ENCODE measurements at regions not wholly inside any gene's neighbourhood (a gene's known extent, or its start where the extent isn't known, plus 50 kb on each side); places are given as distances from the start of the nearest gene placed in this dataset.

- Histone ChIP-seq H3K27ac (ENCODE audit: low read depth, low read length, severe bottlenecking) (no peak overlapping the region), H3K9me3 (ENCODE audit: control insufficient read depth, low read length) (no peaks in the 10 kb centered on the region), H3K4me1 (ENCODE audit: control insufficient read depth, insufficient read depth, low read length, poor library complexity, severe bottlenecking) (no peaks in the 10 kb centered on the region), H3K4me3 (ENCODE audit: extremely low read depth, insufficient read depth, low read length, poor library complexity, severe bottlenecking) (no peak overlapping the region), H3K36me3 (ENCODE audit: control insufficient read depth, insufficient read depth, low read length) (no peaks in the 10 kb centered on the region)
- WGBS, 2 experiments (ENCODE audit: insufficient coverage in 2 of 2), result 88 to 94% methylated on average over 2 to 3 of the region's 3 CpGs
Measured at GRCh38 chr14:27049701-27050100, 451.9 kb upstream of the NOVA1 start.

GRCh38 chr14:27050208-27050607 is 452.4 kb upstream of the NOVA1 start:
- no peak overlapping the region for H3K4me3 ChIP-seq (ENCODE audit: extremely low read depth, insufficient read depth, low read length, poor library complexity, severe bottlenecking)
- H3K27ac ChIP-seq (ENCODE audit: low read depth, low read length, severe bottlenecking), result no peak overlapping the region
- no peaks in the 10 kb centered on the region for H3K4me1 ChIP-seq (ENCODE audit: control insufficient read depth, insufficient read depth, low read length, poor library complexity, severe bottlenecking)
- H3K9me3 ChIP-seq (ENCODE audit: control insufficient read depth, low read length), result no peaks in the 10 kb centered on the region
- H3K36me3 ChIP-seq (ENCODE audit: control insufficient read depth, insufficient read depth, low read length), result no peaks in the 10 kb centered on the region

- H3K4me3 ChIP-seq (ENCODE audit: extremely low read depth, insufficient read depth, low read length, poor library complexity, severe bottlenecking), result no peak overlapping the region
- 100% methylated on average over 1 of the region's 1 CpG; no CpG with 5 or more reads in 1 of the 2 experiments for WGBS, 2 experiments (ENCODE audit: insufficient coverage in 2 of 2)
- no peaks in the 10 kb centered on the region for H3K4me1 ChIP-seq (ENCODE audit: control insufficient read depth, insufficient read depth, low read length, poor library complexity, severe bottlenecking)
- no peak overlapping the region for H3K27ac ChIP-seq (ENCODE audit: low read depth, low read length, severe bottlenecking)
- H3K36me3 ChIP-seq (ENCODE audit: control insufficient read depth, insufficient read depth, low read length), result no peaks in the 10 kb centered on the region
- no peaks in the 10 kb centered on the region for H3K9me3 ChIP-seq (ENCODE audit: control insufficient read depth, low read length)
Measured at GRCh38 chr14:27056586-27056985, 458.8 kb upstream of the NOVA1 start.

GRCh38 chr14:27061299-27061698 is 463.5 kb upstream of the NOVA1 start:
- H3K4me1 ChIP-seq (ENCODE audit: control insufficient read depth, insufficient read depth, low read length, poor library complexity, severe bottlenecking), result no peaks in the 10 kb centered on the region
- no peak overlapping the region for H3K4me3 ChIP-seq (ENCODE audit: extremely low read depth, insufficient read depth, low read length, poor library complexity, severe bottlenecking)
- no peaks in the 10 kb centered on the region for H3K36me3 ChIP-seq (ENCODE audit: control insufficient read depth, insufficient read depth, low read length)
- no CpG with 5 or more reads among the region's 2 CpGs for WGBS, 2 experiments (ENCODE audit: insufficient coverage in 2 of 2)
- no peaks in the 10 kb centered on the region for H3K9me3 ChIP-seq (ENCODE audit: control insufficient read depth, low read length)
- H3K27ac ChIP-seq (ENCODE audit: low read depth, low read length, severe bottlenecking), result no peak overlapping the region

GRCh38 chr14:27063959-27064358 is 466.1 kb upstream of the NOVA1 start:
- H3K9me3 ChIP-seq (ENCODE audit: control insufficient read depth, low read length), result no peaks in the 10 kb centered on the region
- H3K27ac ChIP-seq (ENCODE audit: low read depth, low read length, severe bottlenecking), result no peak overlapping the region
- no peaks in the 10 kb centered on the region for H3K36me3 ChIP-seq (ENCODE audit: control insufficient read depth, insufficient read depth, low read length)
- H3K4me1 ChIP-seq (ENCODE audit: control insufficient read depth, insufficient read depth, low read length, poor library complexity, severe bottlenecking), result no peaks in the 10 kb centered on the region
- H3K4me3 ChIP-seq (ENCODE audit: extremely low read depth, insufficient read depth, low read length, poor library complexity, severe bottlenecking), result no peak overlapping the region

- WGBS, 2 experiments (ENCODE audit: insufficient coverage in 2 of 2), result 80% methylated on average over 1 of the region's 2 CpGs; no CpG with 5 or more reads in 1 of the 2 experiments
- no peak overlapping the region for H3K4me3 ChIP-seq (ENCODE audit: extremely low read depth, insufficient read depth, low read length, poor library complexity, severe bottlenecking)
- H3K4me1 ChIP-seq (ENCODE audit: control insufficient read depth, insufficient read depth, low read length, poor library complexity, severe bottlenecking), result no peaks in the 10 kb centered on the region
- no peak overlapping the region for H3K27ac ChIP-seq (ENCODE audit: low read depth, low read length, severe bottlenecking)
- no peaks in the 10 kb centered on the region for H3K9me3 ChIP-seq (ENCODE audit: control insufficient read depth, low read length)
- H3K36me3 ChIP-seq (ENCODE audit: control insufficient read depth, insufficient read depth, low read length), result no peaks in the 10 kb centered on the region
Measured at GRCh38 chr14:27065886-27066285, 468.1 kb upstream of the NOVA1 start.

GRCh38 chr14:27067961-27068360 is 470.1 kb upstream of the NOVA1 start:
- Histone ChIP-seq H3K36me3 (ENCODE audit: control insufficient read depth, insufficient read depth, low read length) (no peaks in the 10 kb centered on the region), H3K9me3 (ENCODE audit: control insufficient read depth, low read length) (no peaks in the 10 kb centered on the region), H3K27ac (ENCODE audit: low read depth, low read length, severe bottlenecking) (no peak overlapping the region), H3K4me1 (ENCODE audit: control insufficient read depth, insufficient read depth, low read length, poor library complexity, severe bottlenecking) (no peaks in the 10 kb centered on the region), H3K4me3 (ENCODE audit: extremely low read depth, insufficient read depth, low read length, poor library complexity, severe bottlenecking) (no peak overlapping the region)
- 85% methylated on average over 2 of the region's 2 CpGs; no CpG with 5 or more reads in 1 of the 2 experiments for WGBS, 2 experiments (ENCODE audit: insufficient coverage in 2 of 2)

GRCh38 chr14:27072589-27072988 is 474.8 kb upstream of the NOVA1 start:
- Histone ChIP-seq H3K36me3 (ENCODE audit: control insufficient read depth, insufficient read depth, low read length) (no peaks in the 10 kb centered on the region), H3K9me3 (ENCODE audit: control insufficient read depth, low read length) (no peaks in the 10 kb centered on the region), H3K27ac (ENCODE audit: low read depth, low read length, severe bottlenecking) (no peak overlapping the region), H3K4me3 (ENCODE audit: extremely low read depth, insufficient read depth, low read length, poor library complexity, severe bottlenecking) (no peak overlapping the region), H3K4me1 (ENCODE audit: control insufficient read depth, insufficient read depth, low read length, poor library complexity, severe bottlenecking) (no peaks in the 10 kb centered on the region)
- 82 to 94% methylated on average over 2 of the region's 5 CpGs for WGBS, 2 experiments (ENCODE audit: insufficient coverage in 2 of 2)

- H3K4me3 ChIP-seq (ENCODE audit: extremely low read depth, insufficient read depth, low read length, poor library complexity, severe bottlenecking), result no peak overlapping the region
- no peaks in the 10 kb centered on the region for H3K4me1 ChIP-seq (ENCODE audit: control insufficient read depth, insufficient read depth, low read length, poor library complexity, severe bottlenecking)
- no peaks in the 10 kb centered on the region for H3K36me3 ChIP-seq (ENCODE audit: control insufficient read depth, insufficient read depth, low read length)
- 100% methylated on average over 1 of the region's 1 CpG; no CpG with 5 or more reads in 1 of the 2 experiments for WGBS, 2 experiments (ENCODE audit: insufficient coverage in 2 of 2)
- H3K27ac ChIP-seq (ENCODE audit: low read depth, low read length, severe bottlenecking), result no peak overlapping the region
- H3K9me3 ChIP-seq (ENCODE audit: control insufficient read depth, low read length), result no peaks in the 10 kb centered on the region
Measured at GRCh38 chr14:27075503-27075902, 477.7 kb upstream of the NOVA1 start.

- H3K27ac ChIP-seq (ENCODE audit: low read depth, low read length, severe bottlenecking), result no peak overlapping the region
- H3K36me3 ChIP-seq (ENCODE audit: control insufficient read depth, insufficient read depth, low read length), result no peaks in the 10 kb centered on the region
- WGBS, 2 experiments (ENCODE audit: insufficient coverage in 2 of 2), result 67 to 100% methylated on average over 1 of the region's 1 CpG
- no peaks in the 10 kb centered on the region for H3K9me3 ChIP-seq (ENCODE audit: control insufficient read depth, low read length)
- no peak overlapping the region for H3K4me3 ChIP-seq (ENCODE audit: extremely low read depth, insufficient read depth, low read length, poor library complexity, severe bottlenecking)
- no peaks in the 10 kb centered on the region for H3K4me1 ChIP-seq (ENCODE audit: control insufficient read depth, insufficient read depth, low read length, poor library complexity, severe bottlenecking)
Measured at GRCh38 chr14:27077214-27077613, 479.4 kb upstream of the NOVA1 start.

GRCh38 chr14:27077710-27078109 is 479.9 kb upstream of the NOVA1 start:
- 67% methylated on average over 2 of the region's 2 CpGs; no CpG with 5 or more reads in 1 of the 2 experiments for WGBS, 2 experiments (ENCODE audit: insufficient coverage in 2 of 2)
- Histone ChIP-seq H3K4me1 (ENCODE audit: control insufficient read depth, insufficient read depth, low read length, poor library complexity, severe bottlenecking) (no peaks in the 10 kb centered on the region), H3K9me3 (ENCODE audit: control insufficient read depth, low read length) (no peaks in the 10 kb centered on the region), H3K27ac (ENCODE audit: low read depth, low read length, severe bottlenecking) (no peak overlapping the region), H3K36me3 (ENCODE audit: control insufficient read depth, insufficient read depth, low read length) (no peaks in the 10 kb centered on the region), H3K4me3 (ENCODE audit: extremely low read depth, insufficient read depth, low read length, poor library complexity, severe bottlenecking) (no peak overlapping the region)

- H3K9me3 ChIP-seq (ENCODE audit: control insufficient read depth, low read length), result no peaks in the 10 kb centered on the region
- 83 to 86% methylated on average over 2 to 3 of the region's 4 CpGs for WGBS, 2 experiments (ENCODE audit: insufficient coverage in 2 of 2)
Measured at GRCh38 chr14:27078191-27078590, 480.4 kb upstream of the NOVA1 start.

More at GRCh38 chr14:27078191-27078590, 480.4 kb upstream of the NOVA1 start:
- Histone ChIP-seq H3K4me1 (ENCODE audit: control insufficient read depth, insufficient read depth, low read length, poor library complexity, severe bottlenecking) (no peaks in the 10 kb centered on the region), H3K4me3 (ENCODE audit: extremely low read depth, insufficient read depth, low read length, poor library complexity, severe bottlenecking) (no peak overlapping the region), H3K36me3 (ENCODE audit: control insufficient read depth, insufficient read depth, low read length) (no peaks in the 10 kb centered on the region), H3K27ac (ENCODE audit: low read depth, low read length, severe bottlenecking) (no peak overlapping the region)

Data from mesodermal cell (in vitro differentiated cells).